Activated T-cell treated with anti-CD3 and anti-CD28 coated beads for 24 hours (primary cell): ENCODE measurements at regions not wholly inside any gene's neighbourhood (a gene's known extent, or its start where the extent isn't known, plus 50 kb on each side); places are given as distances from the start of the nearest gene placed in this dataset.

ENCODE experiments used
- DNase-seq: peaks from one replicate; pipeline ENCODE4 v3.0.0-alpha.2; 2020; ENCODE audit warnings: low read depth

- no peak for DNase-seq
Observed at GRCh38 chr2:145992572-145992971, 1472.7 kb upstream of the ZEB2 start.

DNA sequence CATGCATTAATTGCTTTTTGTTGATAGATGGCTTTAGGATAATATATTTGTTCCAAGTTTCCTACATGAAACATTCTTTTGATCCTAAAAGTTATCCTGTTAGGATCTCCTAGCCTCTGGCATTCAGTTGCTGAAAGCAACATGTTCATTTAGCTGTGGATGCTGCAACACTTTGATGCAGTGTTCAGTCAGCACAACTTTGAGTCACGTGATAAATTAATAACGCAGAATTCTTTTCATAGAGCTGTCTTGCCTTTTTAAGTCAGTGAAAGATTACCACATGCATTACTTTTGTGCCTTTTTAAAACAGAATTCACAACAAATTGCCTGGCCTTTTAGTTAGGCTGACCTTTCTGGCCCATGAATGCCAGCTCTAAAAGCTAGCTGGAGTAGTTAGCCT is 1467.9 kb upstream of the ZEB2 start:
- no peak for DNase-seq

DNA sequence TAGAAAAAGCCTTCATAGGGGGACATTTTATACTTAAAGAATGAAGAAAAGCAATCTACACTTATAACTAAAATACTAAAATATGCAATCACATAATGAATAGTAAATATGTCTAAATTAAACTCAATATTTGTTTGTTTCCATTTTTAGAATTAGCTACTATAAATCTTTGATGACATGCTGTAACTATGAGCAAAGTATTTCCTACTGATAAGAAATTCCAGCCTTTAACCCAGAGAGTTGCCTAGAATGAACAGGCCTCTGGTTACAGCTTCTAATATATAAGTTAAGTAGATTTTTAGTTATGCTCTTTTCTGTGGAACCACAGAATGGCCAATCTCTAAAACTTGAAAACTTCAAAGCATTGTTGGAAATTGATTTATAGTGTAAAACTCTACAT is 1465.6 kb upstream of the ZEB2 start:
- DNase-seq, result no peak

GRCh38 chr2:145984580-145984979 is 1464.7 kb upstream of the ZEB2 start:
- DNase-seq, result no peak

DNA sequence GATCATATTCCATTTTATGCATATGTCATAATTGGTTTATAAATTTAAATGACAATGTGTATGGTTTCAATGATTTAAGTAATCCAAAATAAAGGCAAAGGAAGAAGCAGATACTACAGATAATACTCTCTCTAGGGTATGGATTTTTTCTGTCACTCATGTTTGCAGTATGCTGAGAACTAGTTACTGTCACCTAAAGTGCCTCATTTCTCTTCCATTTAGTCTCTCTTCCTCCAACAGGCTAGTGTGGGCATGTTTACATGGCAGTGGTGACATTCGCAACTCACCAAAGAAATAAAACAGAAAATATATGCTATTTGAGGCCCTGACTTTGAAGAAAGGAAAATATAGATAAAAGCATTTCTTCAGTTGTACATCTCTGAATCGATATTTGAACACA is 1460.4 kb upstream of the ZEB2 start:
- DNase-seq, result no peak

GRCh38 chr2:145975406-145975805 is 1455.5 kb upstream of the ZEB2 start:
- no peak for DNase-seq

DNA sequence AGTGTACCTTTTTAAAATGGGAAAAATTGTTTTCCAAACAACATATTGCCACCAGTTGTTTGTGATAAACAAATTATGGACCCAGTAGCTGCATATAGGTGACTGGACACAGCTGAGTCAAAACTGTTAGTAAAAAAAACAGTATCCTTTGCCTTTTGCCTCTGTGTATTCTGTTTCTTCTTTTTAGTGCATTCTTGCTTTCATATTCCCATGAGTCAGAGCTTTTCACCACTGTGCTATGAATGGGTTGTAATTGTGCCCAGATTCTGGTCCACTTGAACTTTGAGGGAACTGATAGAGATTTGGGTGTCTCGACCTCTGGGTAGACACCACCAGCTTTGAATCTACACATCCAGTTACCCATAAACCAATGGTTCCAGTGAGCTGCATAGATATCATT is 1441.9 kb upstream of the ZEB2 start:
- DNase-seq, result no peak

GRCh38 chr2:145960479-145961163 is 1440.7 kb upstream of the ZEB2 start:
- DNase-seq, result no peak

- no peak for DNase-seq
Observed at GRCh38 chr2:145958611-145959010, 1438.7 kb upstream of the ZEB2 start.

GRCh38 chr2:145957929-145958328 is 1438.0 kb upstream of the ZEB2 start:
- no peak for DNase-seq

GRCh38 chr2:145939949-145940348 is 1420.0 kb upstream of the ZEB2 start:
- no peak for DNase-seq

- DNase-seq, result no peak
Observed at GRCh38 chr2:145935016-145935415, 1415.1 kb upstream of the ZEB2 start.

- DNase-seq, result no peak
Observed at GRCh38 chr2:145931781-145932395, 1412.0 kb upstream of the ZEB2 start.

DNA sequence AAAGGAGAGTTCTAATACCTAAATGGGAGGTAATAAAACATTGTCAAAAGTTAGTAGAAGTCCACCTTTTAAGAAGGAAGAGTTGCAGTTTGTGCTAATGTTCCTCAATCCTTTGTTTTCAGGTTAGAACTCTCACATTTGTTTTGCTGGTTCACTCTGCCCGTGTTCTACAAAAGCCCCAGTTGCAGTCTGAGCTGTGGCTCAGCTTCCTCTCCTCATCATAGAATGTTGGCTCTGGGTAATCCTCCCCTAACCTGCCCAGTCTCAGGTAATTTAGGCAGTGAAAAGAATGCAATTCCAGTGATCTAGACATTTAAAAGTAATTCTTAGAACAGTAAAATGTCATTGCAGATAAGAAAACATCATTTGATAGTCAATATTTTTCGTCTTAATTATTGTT is 1410.4 kb upstream of the ZEB2 start:
- DNase-seq, result no peak

- DNase-seq, result no peak
Observed at GRCh38 chr2:145927131-145927950, 1407.4 kb upstream of the ZEB2 start.

GRCh38 chr2:145925591-145925990 is 1405.7 kb upstream of the ZEB2 start:
- no peak for DNase-seq

GRCh38 chr2:145919477-145919876 is 1399.6 kb upstream of the ZEB2 start:
- no peak for DNase-seq

DNA sequence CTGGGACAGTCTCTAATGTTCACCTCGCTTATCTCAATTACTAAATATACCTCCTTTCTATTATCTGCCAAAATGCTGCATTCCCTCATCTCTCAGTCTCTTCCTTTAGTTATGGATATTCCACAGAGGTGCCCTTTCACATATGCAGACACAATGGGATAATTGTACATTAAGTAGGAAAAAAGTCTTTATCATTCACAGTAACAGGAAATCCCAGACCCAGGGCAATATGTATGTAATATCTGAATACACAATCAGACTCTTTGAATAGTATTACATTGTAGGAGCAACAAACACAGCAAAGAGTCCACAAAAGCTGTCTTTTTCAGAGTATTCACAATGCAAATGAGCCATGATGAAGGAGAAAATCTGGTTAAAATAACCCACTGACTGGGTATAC is 1399.0 kb upstream of the ZEB2 start:
- no peak for DNase-seq

GRCh38 chr2:145916799-145917198 is 1396.9 kb upstream of the ZEB2 start:
- DNase-seq, result no peak

DNA sequence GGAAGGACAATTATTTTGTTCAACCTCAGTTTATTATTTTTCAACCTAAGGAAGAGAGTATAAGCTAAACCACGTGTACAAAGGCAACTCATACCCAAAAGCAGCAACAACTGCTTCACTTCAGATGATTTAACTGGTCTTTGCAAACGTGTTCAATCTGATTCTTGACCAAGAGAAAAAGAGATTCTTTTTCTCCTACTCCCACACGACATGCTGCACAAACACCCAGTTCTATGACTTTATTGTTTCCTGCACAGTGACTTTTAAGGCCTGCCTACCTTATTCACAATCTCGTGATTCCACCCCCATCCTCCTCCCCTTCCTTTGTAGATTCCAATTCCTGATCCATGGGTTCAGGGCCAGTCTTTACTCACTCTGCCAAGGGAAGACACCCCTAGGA is 1394.8 kb upstream of the ZEB2 start:
- no peak for DNase-seq

- DNase-seq, result no peak
Observed at GRCh38 chr2:145910416-145910815, 1390.5 kb upstream of the ZEB2 start.

- DNase-seq, result no peak
Observed at GRCh38 chr2:145909766-145910165, 1389.8 kb upstream of the ZEB2 start.

- DNase-seq, result no peak
Observed at GRCh38 chr2:145909175-145909755, 1389.3 kb upstream of the ZEB2 start.
